Myocyte (in vitro differentiated cells): ENCODE measurements at regions not wholly inside any gene's neighbourhood (a gene's known extent, or its start where the extent isn't known, plus 50 kb on each side); places are given as distances from the start of the nearest gene placed in this dataset.
"Not testable (repeated sequence)": the region's sequence is repeated elsewhere in the genome, so short reads cannot be mapped to it uniquely, and the experiment has no call there.

Experiments
- DNase-seq: peaks from one replicate; pipeline ENCODE4 v3.0.0-alpha.2; 2012; ENCODE audit warnings: low read depth

DNA sequence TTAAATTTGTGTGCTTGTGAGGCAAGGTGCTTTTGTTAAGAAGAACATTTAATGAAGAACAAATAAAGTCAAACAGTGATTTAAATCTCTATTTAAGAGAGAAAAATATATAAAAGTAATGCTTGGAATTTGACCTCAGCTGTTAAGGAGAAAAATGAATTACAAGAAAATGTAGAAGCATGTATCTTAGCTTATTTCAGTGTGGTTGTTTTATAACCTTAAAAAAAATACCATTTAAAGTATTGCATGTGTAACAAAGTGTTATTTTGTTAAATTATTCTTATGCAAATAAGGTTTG is 537.0 kb upstream of the SPRY2 start:
- no peak for DNase-seq

DNA sequence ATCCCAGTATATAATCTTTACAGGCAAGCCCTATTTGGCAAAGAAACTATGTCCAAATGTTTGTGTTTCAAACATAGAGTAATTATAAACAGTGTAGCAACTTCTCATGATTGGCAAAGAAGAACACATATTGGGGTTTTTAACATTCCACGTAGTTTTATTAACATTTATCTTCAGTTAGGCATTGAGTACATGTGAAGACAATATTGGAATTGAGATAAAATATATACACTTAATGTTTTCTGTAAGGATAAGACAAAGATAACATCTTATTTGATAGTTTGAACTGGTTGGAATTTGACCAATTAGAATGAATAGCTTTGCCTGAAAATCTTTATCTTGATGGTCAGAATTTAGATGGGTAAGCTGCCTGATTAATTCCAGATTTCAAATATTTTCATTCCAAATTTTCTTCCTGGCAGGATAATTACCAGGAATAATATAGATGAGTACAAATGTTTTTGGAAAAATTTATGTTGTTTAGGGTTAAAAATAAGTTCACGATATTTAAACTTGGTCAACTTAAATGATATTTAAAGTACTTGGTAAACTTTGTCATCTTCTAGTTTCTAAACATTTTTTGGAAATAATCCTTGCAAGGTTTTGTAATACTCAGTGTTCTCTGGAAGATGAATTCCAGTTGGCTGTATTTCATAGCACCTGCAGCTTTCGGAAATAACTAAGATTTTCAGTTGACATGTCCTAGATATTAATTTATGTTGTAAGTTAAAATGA is 536.5 kb upstream of the SPRY2 start:
- DNase-seq = no peak

DNA sequence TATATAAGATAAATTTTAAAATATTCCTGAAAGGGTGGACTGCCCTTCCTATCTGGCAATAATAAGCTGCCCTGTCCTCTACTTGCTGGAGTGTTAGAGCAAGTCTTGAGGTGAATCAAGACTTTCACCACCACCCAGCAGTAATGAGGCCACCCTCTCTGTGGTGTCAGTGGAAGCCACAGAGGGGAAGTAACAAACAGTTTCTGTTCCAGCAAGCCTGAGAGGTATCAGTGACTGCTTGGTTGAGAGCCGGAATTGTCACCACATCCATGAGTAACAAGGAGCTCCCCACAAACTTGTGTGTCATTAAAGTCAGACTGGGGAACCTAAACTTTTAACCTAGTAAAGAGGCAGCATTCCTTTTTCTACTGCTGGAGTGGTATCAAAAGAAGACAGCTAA is 532.7 kb upstream of the SPRY2 start:
- DNase-seq = peak; percentile 41

DNA sequence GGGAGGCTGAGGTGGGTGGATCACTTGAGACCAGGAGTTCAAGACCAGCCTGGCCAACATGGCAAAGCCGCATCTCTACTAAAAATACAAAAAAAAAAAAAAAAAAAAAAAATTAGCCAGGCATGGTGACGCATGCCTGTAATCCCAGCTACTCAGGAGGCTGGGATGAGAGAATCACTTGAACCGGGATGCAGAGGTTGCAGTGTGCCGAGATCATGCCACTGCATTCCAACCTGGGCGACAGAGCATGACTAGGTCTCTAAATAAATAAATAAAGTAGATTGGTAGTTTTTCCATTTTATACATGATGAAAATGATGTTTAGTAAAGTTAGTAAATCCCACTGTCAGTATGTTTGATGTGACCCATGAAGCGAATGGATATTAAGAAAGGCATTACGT is 531.0 kb upstream of the SPRY2 start:
- DNase-seq = not testable (repeated sequence)

DNA sequence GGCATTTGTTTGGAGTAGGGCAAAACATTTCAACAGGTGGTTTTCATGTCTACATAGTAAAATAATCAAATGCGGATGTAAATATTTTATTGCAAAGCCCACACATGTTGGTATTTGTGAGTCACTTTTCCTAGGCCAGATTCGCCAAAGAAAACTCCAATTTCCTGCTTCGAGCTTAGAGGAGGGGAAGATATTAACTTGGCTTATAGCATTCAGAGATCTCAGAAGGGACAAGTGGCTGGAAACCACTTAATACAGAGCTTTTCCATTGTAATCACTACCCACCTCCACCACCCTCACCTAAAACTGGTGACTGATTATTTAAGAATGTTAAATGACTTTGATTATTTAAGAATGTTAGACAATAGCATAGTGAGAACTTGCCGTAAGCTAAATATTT is 530.6 kb upstream of the SPRY2 start:
- no peak for DNase-seq

DNA sequence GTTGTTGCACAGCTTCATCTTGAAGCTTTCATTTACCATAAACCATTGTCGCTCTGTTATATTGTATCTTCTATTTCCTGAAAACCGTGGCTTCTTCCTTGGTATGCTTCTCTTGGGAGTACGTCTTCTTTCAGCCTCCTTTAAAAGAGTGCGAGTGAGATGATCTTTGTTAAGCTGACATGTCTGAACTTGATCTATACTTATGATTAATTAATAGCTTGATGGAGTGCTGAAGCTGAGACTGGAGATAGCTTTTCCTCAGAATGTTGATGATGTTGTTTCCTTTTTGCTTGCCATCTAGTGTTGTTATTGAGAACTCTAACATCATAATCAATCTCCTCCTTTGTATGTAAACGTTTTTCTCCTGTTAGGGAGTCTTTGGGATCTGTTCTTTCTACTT is 529.3 kb upstream of the SPRY2 start:
- DNase-seq = no peak

DNA sequence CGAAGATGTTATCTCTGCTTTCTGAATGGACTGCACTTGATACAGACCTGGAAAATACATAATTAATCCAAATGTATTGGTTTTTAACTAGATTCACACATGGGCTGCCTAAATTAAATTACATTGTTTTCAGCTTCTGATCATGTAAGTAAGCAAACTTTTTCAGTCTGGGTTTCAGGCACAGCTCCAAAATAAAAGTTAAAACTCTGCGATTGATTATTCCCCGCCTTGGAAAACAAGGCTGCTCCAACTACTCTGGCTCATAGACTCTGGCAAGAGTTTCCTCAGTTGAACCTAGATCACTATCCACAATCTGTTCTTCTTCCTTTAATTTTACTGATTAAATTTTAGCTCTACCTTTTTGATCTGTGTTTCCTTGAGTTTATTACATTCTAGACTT is 526.0 kb upstream of the SPRY2 start:
- DNase-seq = no peak

DNA sequence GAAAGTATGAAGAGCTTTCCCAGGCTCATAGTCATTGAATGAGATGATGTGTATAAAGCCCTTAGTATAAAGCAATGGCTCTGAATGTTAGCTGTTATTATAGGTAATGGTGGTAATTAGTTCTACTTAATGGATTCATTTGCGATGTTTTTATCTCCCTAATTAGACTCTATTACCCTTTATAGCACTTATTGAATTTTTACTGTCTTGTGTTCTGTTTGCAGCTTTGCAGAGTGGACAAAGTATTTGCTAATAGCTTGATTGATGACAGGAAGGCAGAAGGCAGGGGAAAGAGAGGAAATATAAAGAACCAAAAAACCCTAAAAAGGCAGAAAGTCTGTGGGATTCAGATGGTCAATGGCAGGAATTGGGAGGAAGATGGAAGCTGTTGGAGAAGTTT is 524.4 kb upstream of the SPRY2 start:
- DNase-seq = no peak

DNA sequence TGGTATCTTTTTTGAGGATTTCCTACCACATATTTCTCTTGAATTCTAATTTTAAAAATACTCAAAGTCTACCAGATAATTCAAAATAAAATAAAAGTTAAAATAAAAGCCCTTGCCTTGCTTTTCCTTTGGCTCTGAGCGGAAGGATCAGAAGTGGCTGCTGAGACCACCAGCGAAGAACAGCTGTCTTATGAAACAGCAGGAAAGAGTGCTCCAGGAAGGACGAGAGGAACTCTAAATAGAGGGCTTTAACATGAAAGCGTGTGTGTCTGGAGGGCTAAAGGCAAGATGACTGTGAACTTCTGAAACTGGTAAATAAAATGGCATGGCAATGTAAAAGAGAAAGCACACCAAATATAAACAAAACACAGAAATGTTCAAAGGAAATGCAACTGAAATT is 521.5 kb upstream of the SPRY2 start:
- DNase-seq = no peak

DNA sequence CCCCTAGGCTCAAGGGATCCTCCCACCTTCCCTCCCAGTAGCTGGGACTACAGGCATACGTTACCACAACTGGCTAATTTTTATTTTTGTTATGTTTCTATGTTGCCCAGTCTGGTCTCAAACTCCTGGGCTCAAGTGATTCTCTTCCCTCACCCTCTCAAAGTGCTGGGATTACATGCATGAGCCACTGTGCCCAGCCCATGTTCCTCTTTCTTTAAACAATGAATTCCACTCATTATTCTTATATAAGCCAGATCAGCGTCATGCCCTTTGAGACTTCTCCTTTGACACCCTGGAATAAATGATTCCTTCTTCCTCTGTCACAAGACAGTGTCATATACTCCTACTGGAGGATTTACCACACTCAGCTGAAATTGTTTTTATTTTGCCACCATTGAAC is 519.9 kb upstream of the SPRY2 start:
- no peak for DNase-seq

DNA sequence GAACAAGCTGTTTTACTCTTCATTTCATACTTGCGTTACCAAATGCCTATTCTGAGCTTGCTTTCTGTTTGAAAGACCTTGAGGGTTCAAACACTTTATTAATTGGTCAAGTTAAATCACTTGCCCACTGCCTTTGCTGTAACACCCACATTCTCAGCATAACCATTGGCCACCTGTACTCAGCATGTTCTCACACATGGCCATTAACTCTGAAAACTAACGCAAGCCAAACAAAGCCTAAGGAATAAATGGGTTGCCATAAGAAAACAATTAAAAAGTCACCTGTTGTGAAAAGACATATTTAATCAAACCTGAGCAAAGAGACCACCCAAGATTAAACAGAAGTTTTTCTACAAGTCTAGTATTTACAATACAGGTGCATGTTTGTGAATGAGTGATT is 517.2 kb upstream of the SPRY2 start:
- DNase-seq = no peak

DNA sequence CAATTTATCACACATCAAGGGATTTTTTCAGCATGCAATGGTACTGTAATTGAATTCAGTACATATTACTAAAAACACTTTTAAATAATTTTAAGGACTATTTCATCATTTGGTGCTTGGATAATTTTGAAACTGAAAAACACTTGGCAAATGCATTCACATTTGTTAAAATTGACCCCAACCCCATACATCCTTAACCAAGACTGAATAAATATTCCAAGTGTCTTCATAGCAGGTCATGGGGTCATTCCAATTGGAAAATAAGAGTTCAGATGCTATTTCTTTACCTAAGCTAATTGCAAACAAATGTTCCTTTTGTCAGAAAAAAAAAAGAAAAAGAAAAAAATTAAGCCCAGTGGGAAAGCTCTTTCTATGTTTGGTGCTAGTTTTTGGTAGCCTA is 516.4 kb upstream of the SPRY2 start:
- no peak for DNase-seq

DNA sequence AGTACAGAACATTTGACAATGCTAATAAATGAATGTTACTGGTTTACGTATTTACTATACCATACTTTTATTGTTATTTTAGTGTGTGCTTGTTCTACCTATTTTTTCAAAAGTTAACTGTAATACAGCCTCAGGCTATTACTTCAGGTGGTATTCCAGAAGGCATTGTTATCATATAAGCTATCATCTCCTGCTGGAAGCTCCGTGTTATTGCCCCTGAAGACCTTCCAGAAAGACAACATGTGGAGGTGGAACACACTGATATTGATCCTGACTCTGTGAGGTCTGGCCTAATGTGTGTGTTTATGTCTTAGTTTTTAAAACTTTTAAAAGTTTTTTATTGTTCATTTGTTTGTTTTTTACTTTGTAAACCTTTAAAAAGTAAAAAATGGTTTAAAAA is 509.8 kb upstream of the SPRY2 start:
- no peak for DNase-seq

DNA sequence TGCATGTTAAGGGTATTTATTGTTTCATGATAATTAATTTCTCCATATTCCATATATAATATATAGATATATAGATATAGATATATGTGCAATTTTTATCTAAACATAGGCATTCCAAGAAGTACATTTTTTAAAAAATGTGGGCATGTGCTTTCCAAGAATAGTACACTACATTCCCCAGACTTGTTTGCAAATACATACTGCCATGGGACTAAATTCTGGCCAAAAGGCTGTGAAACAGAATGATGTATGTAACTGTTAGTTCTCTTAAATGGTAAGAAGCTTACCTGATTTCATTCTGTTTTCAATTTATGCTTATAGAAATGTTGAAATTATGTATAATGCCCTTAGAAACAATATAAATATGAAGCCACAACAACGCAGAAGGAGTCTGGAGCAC is 503.2 kb upstream of the SPRY2 start:
- DNase-seq = no peak

DNA sequence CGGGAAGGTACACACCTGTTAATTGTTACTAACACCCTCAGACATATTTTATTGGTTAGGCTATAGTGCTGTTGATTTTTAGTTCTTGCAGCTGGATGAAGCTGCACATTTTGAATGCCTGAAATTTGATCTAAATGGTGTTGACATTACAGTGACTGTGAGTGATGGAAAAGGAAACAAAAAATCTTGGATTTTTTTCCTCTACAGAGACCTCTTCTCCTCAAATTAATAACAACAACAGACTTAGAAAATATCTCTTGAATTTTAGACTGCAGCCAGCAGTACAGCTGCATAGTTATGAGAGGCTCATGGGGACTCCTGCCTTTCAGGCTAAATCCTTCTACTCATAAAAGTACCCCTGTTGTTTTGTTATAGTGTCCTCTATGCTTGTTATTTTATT is 500.5 kb upstream of the SPRY2 start:
- DNase-seq = peak; percentile 9

DNA sequence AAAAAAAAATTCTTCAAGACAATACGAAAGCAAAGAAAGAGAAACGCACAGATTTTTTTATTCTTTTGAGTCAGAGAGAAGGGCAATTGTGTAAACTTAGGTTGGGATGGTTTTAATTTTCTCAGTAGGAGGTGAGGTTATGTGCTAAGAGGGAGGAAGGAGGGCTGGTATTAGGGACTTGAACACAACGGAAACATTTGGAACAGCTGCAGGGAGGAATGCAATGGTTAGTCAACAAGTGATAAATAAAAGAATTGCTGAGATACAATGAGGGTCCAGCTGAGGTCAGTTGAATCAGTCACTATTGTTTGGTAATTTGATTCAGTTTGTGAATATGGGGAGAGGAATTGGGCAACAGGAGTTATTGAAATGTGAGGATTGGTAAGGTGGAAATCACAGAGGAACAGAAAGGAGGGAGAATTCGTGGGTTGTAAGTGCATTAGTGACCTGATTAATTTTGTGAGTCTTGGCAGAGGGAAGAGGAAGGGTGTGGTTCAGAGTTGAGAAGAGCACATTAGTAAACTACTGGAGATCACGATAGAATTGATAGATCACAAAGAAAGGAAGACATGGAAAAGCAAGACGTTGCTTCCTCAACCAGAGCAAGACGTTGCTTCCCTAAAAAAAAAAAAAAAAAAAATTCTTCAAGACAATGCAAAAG is 499.5 kb upstream of the SPRY2 start:
- DNase-seq = peak; percentile 88

DNA sequence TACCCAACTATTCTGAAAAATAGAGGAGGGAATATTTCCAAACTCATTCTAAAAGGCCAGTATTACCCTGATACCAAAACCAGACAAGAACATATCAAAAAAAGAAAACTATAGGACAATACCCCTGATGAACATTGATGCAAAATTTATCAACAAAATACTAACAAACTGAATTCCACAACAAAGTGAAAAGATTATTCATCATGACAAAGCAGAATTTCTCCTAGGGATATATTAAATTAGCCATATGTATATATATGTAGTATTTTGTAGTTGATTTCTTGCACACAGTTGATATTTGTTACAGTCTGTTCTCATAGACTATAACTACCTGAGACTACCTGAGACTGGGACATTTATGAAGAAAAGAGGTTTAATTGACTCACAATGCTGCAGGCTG is 495.0 kb upstream of the SPRY2 start:
- DNase-seq = no peak

DNA sequence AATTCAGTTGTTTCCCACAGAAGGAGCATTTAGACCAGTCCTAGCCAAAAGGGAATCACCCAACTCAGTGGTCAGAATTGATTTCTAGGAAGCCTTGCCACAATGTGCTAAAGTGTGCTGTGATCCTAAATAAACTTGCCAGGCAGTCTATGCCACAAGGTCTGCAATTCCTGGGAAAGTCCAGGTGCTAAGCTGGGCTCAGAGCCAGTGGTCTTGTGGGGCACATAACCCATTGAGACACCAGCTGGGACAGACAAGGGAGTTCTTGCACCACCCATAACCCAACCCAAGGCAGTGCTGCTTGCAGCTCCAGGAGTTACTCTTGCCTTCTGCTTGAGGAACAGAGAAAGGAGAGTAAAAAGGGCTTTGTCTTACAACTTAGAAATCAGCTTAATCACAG is 489.5 kb upstream of the SPRY2 start:
- DNase-seq = peak; percentile 90

DNA sequence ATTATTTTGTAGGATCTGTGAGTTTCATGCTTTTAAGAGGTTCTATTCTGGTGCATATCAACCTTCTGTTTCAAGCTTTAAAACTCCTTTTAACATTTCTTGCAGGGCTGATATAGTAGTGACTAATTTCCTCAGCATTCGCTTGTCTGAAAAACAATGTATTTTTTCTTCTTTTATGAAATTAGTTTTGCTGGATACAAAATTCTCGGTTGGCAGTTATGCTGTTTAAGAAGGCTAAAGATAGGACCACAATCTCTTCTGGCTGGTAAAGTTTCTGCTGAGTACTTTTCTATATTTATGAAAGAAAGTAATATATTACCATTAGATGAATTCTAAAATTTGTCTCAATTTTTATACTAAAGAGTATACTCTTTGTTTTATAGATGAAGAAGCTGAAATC is 487.8 kb upstream of the SPRY2 start:
- peak; percentile 9 for DNase-seq

DNA sequence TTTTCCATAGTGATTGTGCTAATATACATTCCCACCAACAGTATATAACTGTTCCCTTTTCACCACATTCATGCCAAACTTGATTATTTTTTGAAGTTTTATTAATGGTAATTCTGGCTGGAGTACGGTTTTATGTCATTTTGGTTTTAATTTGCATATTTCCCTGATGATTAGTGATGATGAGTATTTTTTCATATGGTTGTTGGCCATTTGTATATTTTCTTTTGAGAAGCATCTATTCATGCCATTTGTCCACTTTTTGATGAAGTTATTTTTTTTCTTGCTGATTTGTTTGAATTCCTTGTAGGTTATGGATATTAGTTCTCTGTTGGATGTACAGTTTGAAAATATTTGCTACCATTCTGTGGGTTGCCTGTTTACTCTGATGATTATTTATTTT is 484.4 kb upstream of the SPRY2 start:
- DNase-seq = no peak

DNA sequence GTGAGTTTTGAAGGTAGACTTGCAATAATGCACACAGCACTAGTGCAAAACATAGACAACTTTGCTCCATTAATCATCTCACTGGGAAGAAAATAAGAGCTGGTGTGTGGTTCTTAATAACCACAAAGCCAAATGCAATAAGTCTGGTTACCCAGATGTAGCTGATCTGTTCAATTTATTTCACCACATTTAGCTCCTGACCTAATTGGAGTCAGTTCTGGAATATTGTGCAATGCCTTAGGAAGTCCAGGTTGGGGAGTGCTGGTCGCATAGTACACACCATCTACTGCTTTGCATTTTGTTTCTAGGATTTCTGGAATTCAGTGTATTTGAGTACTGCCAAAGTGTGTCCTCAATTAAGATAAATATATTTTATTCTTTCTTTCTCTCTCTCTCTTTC is 483.3 kb upstream of the SPRY2 start:
- DNase-seq = peak; percentile 68

DNA sequence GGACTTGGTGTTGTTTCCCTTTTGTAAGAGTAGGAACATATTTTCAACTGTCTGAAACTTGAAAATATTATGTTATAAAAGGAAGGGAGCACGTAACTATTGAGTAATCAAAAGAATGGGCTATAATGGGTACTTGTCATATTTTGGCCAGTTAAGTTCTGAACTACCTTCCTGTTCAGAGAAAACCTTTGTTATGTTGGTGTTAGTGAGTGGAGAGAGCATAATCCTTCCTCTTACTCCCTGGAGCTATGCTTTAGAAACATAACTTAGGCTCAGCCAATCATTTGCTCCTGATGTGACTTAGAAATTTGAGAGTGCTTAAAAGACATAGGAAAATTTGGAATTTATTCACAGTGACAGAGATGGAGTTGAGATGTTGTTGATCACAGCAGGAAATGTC is 482.5 kb upstream of the SPRY2 start:
- DNase-seq = no peak

DNA sequence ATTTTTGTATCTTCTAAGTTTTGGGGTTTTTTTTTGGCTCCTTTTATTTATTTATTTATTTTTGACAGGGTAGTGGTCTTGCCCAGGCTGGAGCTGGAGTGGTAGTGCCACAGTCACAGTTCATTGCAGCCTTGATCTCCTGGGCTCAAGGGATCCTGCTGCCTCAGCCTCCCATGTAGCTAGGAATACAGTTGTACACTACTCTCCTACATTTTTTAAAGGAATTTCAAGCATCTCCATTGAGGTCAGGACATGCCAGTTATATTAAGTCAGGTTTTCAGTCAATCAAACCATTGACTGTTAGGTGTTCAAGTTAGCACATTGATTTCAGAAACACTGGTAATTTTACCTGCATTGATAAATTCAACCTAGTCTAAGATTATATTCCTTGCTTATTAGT is 480.5 kb upstream of the SPRY2 start:
- DNase-seq = no peak

DNA sequence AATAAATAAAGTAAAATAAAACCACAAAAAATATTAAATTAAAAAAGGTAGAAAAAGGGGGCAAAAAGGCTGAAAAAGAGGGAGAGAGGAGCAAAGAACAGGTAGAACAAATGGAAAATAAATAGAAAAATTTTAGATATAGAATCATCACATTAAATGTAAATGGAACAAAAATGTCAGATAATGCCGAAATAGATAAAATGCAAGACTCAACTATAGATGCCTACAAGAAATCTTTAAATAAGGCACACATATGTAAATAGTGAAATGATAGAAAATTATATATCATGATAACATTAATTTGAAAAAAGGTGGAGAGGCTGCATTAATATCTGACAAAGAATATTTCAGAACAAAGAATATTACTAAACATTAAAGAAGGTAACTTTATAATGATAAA is 477.1 kb upstream of the SPRY2 start:
- no peak for DNase-seq
